Uterus (tissue), 2 donors: ENCODE measurements at regions not wholly inside any gene's neighbourhood (a gene's known extent, or its start where the extent isn't known, plus 50 kb on each side); places are given as distances from the start of the nearest gene placed in this dataset.

Source experiments
- POLR2A ChIP-seq, 2 donors: fragments of 450-650 bp; IDR thresholded peaks; one replicate each; pipeline ENCODE4 v1.6.1; 2016; ENCODE audit warnings: antibody characterized with exemption in 2 of 2, mild to moderate bottlenecking in 1 of 2, moderate library complexity in 1 of 2
- TF ChIP-seq, protein P1 (sequence below), 4 experiments: fragments of 200-600 bp in 2 of 4; fragments of 450-650 bp in 2 of 4; sonication (generic) in 2 of 4; IDR thresholded peaks; one replicate each; pipeline ENCODE4 v1.5.1; 2016 to 2019; ENCODE audit warnings: antibody characterized with exemption in 4 of 4, mild to moderate bottlenecking in 2 of 4, moderate library complexity in 1 of 4

DNA sequence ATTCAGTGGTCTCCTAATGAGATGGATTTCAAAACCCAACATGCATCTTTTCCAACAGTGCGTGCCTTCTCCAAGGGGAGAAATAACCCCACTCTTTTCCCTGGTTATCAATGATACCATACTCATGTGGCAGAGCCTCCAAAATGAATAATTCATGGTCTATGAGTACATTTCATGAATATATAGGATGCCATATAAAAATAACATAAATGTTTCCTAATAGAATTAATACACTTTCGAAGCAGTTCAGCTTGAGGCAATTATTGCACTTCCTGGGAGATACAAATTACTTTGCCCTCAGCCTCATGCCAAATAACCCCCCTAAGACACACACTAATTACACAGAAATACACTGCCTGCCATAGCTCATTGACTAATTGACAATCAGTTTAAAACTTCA lies 318.6 kb downstream of the ZSWIM6 start:
- TF ChIP-seq, protein P1, sequence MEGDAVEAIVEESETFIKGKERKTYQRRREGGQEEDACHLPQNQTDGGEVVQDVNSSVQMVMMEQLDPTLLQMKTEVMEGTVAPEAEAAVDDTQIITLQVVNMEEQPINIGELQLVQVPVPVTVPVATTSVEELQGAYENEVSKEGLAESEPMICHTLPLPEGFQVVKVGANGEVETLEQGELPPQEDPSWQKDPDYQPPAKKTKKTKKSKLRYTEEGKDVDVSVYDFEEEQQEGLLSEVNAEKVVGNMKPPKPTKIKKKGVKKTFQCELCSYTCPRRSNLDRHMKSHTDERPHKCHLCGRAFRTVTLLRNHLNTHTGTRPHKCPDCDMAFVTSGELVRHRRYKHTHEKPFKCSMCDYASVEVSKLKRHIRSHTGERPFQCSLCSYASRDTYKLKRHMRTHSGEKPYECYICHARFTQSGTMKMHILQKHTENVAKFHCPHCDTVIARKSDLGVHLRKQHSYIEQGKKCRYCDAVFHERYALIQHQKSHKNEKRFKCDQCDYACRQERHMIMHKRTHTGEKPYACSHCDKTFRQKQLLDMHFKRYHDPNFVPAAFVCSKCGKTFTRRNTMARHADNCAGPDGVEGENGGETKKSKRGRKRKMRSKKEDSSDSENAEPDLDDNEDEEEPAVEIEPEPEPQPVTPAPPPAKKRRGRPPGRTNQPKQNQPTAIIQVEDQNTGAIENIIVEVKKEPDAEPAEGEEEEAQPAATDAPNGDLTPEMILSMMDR (IDR thresholded peaks at IDR 0.05): no peak
- no peak for TF ChIP-seq POLR2A (IDR thresholded peaks at IDR 0.05)
